Erythroblast (primary cell): ENCODE measurements at regions not wholly inside any gene's neighbourhood (a gene's known extent, or its start where the extent isn't known, plus 50 kb on each side); places are given as distances from the start of the nearest gene placed in this dataset.

Experiments used
- DNase-seq, 2 experiments: peaks; one replicate each; lab custom pipeline; 2025; lab: John Stamatoyannopoulos, UW
- GATA1 ChIP-seq: IDR thresholded peaks from 2 replicates; pipeline ENCODE4 v1.6.1; 2011; ENCODE audit warnings: low read depth, mild to moderate bottlenecking, control low read depth, low read length, moderate library complexity
- POLR2A ChIP-seq: IDR thresholded peaks from 2 replicates; pipeline ENCODE4 v1.6.1; 2011; ENCODE audit warnings: mild to moderate bottlenecking, low read length

DNA sequence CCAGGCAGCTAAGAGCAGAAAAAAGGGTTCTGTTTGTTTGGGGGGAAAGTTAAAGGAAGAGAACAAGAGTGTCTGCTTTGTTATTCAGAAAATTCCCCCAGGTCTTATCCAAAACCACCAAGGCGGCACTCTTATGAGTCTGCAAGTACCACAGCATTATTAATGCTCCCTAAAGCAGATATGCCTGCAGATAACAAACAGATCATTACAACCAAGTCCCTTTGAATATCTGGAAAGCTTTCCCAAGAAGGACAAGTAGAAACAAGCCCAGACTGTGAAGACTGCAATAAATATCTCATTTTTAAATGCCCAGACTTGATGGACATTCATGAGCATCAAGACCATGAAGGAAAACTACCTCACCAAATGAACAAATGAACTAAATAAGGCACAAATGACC, 278.6 kb upstream of the TMEFF2 start:
- TF ChIP-seq GATA1 = no peak
- no peak for TF ChIP-seq POLR2A
- DNase-seq = no peak

- DNase-seq = no peak
Observed at GRCh38 chr2:192471982-192472381, 277.2 kb upstream of the TMEFF2 start.

DNA sequence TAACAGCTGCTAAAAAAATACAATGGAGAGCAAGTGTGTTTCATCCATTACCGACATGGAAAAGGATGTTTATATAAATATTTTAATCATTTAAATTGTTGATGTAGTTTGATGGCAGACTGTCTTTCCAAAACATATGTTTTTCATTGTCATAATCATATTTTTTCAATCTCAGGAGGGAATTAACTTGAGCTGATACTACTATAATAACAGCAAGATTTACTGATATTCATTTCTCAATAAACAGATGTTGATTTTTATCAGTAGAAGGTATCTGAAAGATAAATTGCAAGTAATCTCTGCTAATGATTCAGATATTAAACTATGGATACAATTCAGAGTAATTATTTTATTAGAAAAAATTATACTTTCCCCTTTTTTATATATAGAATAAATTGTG, 274.9 kb upstream of the TMEFF2 start:
- no peak for TF ChIP-seq GATA1
- TF ChIP-seq POLR2A = no peak
- no peak for DNase-seq

More at GRCh38 chr2:192471982-192472381, 277.2 kb upstream of the TMEFF2 start:
- no peak for TF ChIP-seq POLR2A
- TF ChIP-seq GATA1 = no peak

GRCh38 chr2:192467953-192468660, 273.4 kb upstream of the TMEFF2 start:
- TF ChIP-seq GATA1 = no peak
- no peak for TF ChIP-seq POLR2A
- DNase-seq = no peak

- TF ChIP-seq POLR2A (no peak), GATA1 (no peak)
- DNase-seq = no peak
Observed at GRCh38 chr2:192465141-192465540, 270.4 kb upstream of the TMEFF2 start.

- TF ChIP-seq GATA1 (no peak), POLR2A (no peak)
- no peak for DNase-seq
Observed at GRCh38 chr2:192459422-192459821, 264.7 kb upstream of the TMEFF2 start.

GRCh38 chr2:192448881-192449280, 254.1 kb upstream of the TMEFF2 start:
- TF ChIP-seq GATA1 (no peak), POLR2A (no peak)
- no peak for DNase-seq

DNA sequence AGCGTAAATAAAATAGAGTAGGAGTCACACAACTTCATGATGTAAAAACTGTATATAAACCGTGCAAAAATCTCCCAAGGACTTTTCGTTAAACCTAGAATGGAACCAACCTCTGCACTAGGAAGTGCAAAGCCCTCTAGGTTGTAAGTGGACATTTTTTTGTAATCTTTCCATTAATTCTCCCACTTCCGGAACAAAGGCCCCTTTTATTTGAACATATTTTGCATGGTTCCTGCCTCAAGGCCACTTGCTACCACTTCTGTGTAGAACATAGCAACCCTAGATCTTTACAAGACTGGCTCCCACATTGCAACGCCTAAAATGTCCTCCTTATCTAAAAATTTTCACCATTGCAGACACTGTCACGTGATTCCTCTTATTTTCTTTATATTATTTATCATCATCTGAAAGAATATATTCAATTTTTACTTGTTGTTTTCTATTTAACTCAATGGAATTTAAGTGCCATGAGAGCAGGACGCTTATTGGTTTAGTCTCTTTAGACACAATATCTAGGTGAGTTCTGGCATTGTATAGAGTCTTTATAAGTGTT, 249.6 kb upstream of the TMEFF2 start:
- no peak for DNase-seq
- TF ChIP-seq GATA1 = no peak

- no peak for DNase-seq
- no peak for TF ChIP-seq POLR2A
- no peak for TF ChIP-seq GATA1
Observed at GRCh38 chr2:192443831-192444230, 249.1 kb upstream of the TMEFF2 start.

DNA sequence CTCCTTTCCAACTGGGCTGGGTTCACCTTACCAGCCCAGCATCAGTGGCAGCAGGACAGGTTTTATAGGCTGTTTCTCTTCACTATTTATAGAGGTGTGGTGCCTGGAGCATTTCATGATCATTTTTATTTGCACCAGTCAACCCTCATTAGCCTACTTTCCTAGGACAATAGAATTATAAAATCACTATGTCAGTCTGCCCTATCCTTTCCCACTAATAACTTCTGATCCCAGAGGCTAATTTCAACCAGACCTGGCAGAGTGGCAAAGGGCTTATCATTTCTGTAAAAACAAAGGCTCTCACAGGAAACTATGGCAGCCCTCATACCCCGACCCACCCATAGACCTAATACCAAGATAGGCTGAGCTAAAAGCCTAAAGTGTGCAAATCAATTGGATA, 243.5 kb upstream of the TMEFF2 start:
- no peak for TF ChIP-seq POLR2A
- TF ChIP-seq GATA1 = no peak
- no peak for DNase-seq

DNA sequence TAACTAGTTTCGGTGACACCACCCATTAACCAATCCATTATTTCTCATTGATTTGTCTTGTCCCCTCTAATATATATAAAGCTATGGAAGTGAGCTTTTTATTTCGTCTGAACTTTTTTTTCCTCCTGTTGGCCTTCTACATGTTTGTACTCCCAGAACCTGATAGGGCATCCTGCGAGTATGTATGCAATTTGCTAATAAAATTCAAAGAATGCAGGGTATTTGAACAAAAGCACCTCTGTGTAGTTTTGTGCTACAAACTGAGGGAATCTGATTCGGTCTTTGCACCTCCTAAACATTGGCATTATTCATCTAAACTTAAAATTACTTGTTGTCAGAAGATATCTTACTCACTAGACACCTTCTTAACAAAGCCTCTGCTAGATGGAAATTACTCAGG, 242.9 kb upstream of the TMEFF2 start:
- DNase-seq = no peak
- TF ChIP-seq POLR2A = no peak
- TF ChIP-seq GATA1 = no peak

GRCh38 chr2:192424243-192424642, 229.5 kb upstream of the TMEFF2 start:
- TF ChIP-seq POLR2A (no peak), GATA1 (no peak)

DNA sequence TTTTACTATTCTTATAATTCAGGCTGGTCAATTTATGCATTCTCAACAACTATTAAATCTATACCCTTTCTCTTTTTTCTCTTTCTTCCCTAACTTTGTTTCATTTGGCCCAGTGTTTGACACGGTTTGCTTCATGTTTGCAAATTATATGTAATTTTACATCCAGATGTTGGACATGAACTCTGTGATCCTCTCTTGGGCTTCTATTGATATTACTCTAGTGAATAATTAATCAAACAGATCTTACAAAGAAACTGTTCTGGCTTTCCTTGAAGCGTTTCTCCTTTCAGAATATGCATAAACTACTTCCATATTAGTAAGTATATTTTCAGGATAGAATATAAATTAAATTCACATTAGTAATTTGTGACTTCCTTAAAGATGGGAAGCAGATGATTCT, 225.1 kb upstream of the TMEFF2 start:
- no peak for DNase-seq
- no peak for TF ChIP-seq POLR2A
- TF ChIP-seq GATA1 = no peak

More at GRCh38 chr2:192424243-192424642, 229.5 kb upstream of the TMEFF2 start:
- DNase-seq = no peak

GRCh38 chr2:192416060-192416459, 221.3 kb upstream of the TMEFF2 start:
- no peak for TF ChIP-seq GATA1
- TF ChIP-seq POLR2A = no peak

GRCh38 chr2:192414794-192415193, 220.1 kb upstream of the TMEFF2 start:
- DNase-seq = no peak
- no peak for TF ChIP-seq POLR2A

More at GRCh38 chr2:192416060-192416459, 221.3 kb upstream of the TMEFF2 start:
- no peak for DNase-seq
